ENCODE measurements at regions not wholly inside any gene's neighbourhood (a gene's known extent, or its start where the extent isn't known, plus 50 kb on each side); places are given as distances from the start of the nearest gene placed in this dataset.

DNA sequence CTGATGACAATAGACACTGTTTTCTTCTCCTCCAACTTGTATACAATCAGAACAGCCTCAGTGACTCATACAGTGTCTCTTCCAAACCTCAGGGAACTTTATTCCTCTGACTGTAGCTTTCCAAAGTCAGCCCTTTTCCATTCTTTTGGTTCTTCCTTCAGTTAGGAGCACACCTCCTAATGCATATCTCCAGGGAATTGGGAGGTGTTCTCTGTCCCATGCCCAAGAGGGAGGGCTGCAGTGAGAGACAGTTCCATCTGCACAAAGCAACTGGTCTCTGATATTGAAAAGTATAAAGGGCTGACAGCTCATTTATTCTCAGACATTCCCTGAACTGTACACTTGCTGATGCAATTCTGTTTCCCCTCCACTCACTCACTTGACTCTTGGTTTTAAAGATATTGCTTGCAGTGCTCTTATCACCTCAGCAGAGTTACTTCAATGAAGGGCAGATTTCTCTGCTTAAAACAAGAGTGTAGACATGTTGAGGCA, 337.8 kb upstream of the TBC1D5 start:
- TF ChIP-seq YY1 (IDR thresholded peaks at IDR 0.05; ENCODE audit: low read depth) (no peak), USF1 (IDR thresholded peaks at IDR 0.05) (no peak), EGR1 (IDR thresholded peaks at IDR 0.05) (no peak), CREB1 (IDR thresholded peaks at IDR 0.05; ENCODE audit: low read depth) (no peak), FOXM1 (IDR thresholded peaks at IDR 0.05; ENCODE audit: borderline replicate concordance, low read depth) (no peak), CEBPB (IDR thresholded peaks at IDR 0.05) (no peak), EP300 (IDR thresholded peaks at IDR 0.05; ENCODE audit: borderline replicate concordance) (no peak), ZBTB7A (IDR thresholded peaks at IDR 0.05; ENCODE audit: low read depth) (no peak), RAD21 (IDR thresholded peaks at IDR 0.05; ENCODE audit: low read depth) (no peak), TCF12 (IDR thresholded peaks at IDR 0.05; ENCODE audit: low read depth) (no peak)
- TF ChIP-seq, protein P1, sequence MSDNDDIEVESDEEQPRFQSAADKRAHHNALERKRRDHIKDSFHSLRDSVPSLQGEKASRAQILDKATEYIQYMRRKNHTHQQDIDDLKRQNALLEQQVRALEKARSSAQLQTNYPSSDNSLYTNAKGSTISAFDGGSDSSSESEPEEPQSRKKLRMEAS (IDR thresholded peaks at IDR 0.05) = no peak
- TF ChIP-seq, protein P2, sequence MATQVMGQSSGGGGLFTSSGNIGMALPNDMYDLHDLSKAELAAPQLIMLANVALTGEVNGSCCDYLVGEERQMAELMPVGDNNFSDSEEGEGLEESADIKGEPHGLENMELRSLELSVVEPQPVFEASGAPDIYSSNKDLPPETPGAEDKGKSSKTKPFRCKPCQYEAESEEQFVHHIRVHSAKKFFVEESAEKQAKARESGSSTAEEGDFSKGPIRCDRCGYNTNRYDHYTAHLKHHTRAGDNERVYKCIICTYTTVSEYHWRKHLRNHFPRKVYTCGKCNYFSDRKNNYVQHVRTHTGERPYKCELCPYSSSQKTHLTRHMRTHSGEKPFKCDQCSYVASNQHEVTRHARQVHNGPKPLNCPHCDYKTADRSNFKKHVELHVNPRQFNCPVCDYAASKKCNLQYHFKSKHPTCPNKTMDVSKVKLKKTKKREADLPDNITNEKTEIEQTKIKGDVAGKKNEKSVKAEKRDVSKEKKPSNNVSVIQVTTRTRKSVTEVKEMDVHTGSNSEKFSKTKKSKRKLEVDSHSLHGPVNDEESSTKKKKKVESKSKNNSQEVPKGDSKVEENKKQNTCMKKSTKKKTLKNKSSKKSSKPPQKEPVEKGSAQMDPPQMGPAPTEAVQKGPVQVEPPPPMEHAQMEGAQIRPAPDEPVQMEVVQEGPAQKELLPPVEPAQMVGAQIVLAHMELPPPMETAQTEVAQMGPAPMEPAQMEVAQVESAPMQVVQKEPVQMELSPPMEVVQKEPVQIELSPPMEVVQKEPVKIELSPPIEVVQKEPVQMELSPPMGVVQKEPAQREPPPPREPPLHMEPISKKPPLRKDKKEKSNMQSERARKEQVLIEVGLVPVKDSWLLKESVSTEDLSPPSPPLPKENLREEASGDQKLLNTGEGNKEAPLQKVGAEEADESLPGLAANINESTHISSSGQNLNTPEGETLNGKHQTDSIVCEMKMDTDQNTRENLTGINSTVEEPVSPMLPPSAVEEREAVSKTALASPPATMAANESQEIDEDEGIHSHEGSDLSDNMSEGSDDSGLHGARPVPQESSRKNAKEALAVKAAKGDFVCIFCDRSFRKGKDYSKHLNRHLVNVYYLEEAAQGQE (IDR thresholded peaks at IDR 0.05; ENCODE audit: low read depth) = no peak

Data from Ishikawa (cell line).